ENCODE measurements at regions not wholly inside any gene's neighbourhood (a gene's known extent, or its start where the extent isn't known, plus 50 kb on each side); places are given as distances from the start of the nearest gene placed in this dataset.

- TF ChIP-seq POLR2A (IDR thresholded peaks at IDR 0.05; ENCODE audit: low read length) (no peak), GATA1 (IDR thresholded peaks at IDR 0.05; ENCODE audit: low read depth, low read length) (no peak)
Measured at GRCh38 chrX:128142745-128143144, 90.5 kb upstream of the ACTRT1 start.
